Motor neuron (in vitro differentiated cells): ENCODE measurements at regions not wholly inside any gene's neighbourhood (a gene's known extent, or its start where the extent isn't known, plus 50 kb on each side); places are given as distances from the start of the nearest gene placed in this dataset.
"Not testable (repeated sequence)": the region's sequence is repeated elsewhere in the genome, so short reads cannot be mapped to it uniquely, and the experiment has no call there.

Source experiments
- ATAC-seq, 8 experiments: fragments of 200-7000 bp; cut with Tn5 transposase; replicated peaks in 6 of 8; 2 replicates each; pipeline ENCODE4 v1.8.0; 2021; ENCODE audit warnings: mild to moderate bottlenecking in 8 of 8, moderate library complexity in 8 of 8
- H3K27ac ChIP-seq, 2 donors: fragments of 250-450 bp; sonication (Bioruptor Pico); 2 replicates each; pipeline ENCODE4 v1.9.0; 2021; ENCODE audit warnings: antibody characterized with exemption in 2 of 2, mild to moderate bottlenecking in 2 of 2, moderate library complexity in 1 of 2
- H3K4me1 ChIP-seq, 2 donors: fragments of 250-450 bp; sonication (Bioruptor Pico); replicated peaks in 1 of 2; 2 replicates each; pipeline ENCODE4 v1.6.1; 2021; ENCODE audit warnings: antibody characterized with exemption in 2 of 2, mild to moderate bottlenecking in 2 of 2, moderate library complexity in 1 of 2
- H3K4me3 ChIP-seq, 5 donors: fragments of 250-450 bp; sonication (Bioruptor Pico); 2 replicates each; pipeline ENCODE4 v1.9.0; 2021; ENCODE audit warnings: antibody characterized with exemption in 5 of 5, mild to moderate bottlenecking in 5 of 5, moderate library complexity in 4 of 5
- WGBS, 10 experiments: fragments of 450-650 bp; shearing (Covaris generic); methylation state at CpG; one replicate each; pipeline ENCODE4 v1.0.0; 2022; 5-methylcytosine and 5-hydroxymethylcytosine counted together
- in situ Hi-C, 9 experiments: fragments of 400-800 bp; cut with MboI; loops; one replicate each; pipeline ENCODE4 v1.15.0; 2021; ENCODE audit warnings: low sequenced_read_pairs in 9 of 9, low pct_unique_long_range_greater_than_20kb in 2 of 9; ENCODE audit not compliant: unreplicated experiment in 9 of 9

DNA sequence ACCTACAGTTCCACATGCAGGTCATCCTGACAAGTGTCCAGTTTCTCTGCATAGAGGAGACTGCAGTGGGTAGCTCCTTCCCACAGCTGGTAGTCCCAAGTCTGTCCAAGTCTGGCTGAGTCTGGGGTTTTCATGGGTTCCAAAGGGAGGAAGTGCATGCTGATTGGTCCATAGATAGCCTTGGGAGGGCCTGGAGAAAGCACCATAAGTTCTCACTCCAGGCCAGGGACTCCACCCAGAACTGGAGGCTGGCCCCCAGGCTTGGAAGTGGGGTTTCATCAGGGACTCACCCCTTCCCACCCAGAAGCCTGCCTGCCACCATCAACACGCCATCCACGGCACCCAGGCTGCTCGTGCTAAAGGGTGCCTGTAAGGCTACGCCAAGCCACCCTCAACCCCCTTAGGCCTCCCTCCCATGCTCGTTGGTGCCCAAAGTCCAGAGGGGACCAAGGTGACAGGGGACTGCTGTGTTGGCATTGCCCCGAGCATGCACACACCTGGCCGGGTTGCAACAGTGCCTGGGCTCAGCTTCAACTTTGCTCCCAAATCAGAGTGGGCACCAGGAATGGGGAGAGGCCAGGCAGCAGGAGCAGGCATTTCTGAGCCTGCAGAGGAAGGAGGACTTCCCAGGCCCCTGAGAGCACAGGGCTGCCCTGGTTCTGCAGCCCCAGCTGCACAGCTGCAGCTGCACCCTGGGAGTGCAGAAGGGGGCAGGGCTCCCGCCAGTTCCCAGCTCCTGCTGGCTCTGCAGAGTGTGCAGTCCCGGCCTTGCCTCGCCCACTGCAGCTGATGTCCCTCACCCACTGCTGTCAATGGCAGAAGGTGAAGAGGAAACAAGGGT is 116.5 kb upstream of the MAP2 start:
- peak in 2 of 8 experiments; percentile 22 to 37 for ATAC-seq
- in situ Hi-C loops, result no loop called here

DNA sequence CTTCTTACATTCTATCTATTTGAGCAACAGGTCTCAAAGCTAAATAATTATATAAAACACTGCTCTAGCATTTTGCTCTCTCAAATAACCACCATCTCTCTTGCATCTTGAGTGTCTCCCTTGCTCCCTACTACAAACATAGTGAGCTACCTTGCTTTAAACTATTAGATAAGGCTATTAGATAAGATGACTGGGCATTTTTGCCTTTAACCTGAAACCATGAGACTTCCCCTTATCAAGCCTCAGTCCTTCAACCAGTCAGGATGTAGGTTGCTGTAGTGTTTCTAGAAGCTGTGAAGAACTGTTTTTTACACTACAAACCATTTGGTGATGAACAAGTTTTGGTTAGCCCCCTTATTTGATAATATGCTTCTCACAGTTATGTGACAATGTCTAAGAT is 115.4 kb upstream of the MAP2 start:
- H3K4me3 ChIP-seq, result no peak overlapping the region
- no peak overlapping the region for H3K27ac ChIP-seq
- no peak for ATAC-seq
- in situ Hi-C loops, result no loop called here
- no peaks in the 10 kb centered on the region for H3K4me1 ChIP-seq

More for the DNA sequence above, 116.5 kb upstream of the MAP2 start:
- Histone ChIP-seq H3K4me3 (no peak overlapping the region), H3K27ac (no peak overlapping the region), H3K4me1 (no peaks in the 10 kb centered on the region)
- WGBS, 10 experiments, result 50 to 88% (median 80%) methylated on average over 1 to 4 of the region's 10 CpGs; no CpG with 5 or more reads in 6 of the 10 experiments

DNA sequence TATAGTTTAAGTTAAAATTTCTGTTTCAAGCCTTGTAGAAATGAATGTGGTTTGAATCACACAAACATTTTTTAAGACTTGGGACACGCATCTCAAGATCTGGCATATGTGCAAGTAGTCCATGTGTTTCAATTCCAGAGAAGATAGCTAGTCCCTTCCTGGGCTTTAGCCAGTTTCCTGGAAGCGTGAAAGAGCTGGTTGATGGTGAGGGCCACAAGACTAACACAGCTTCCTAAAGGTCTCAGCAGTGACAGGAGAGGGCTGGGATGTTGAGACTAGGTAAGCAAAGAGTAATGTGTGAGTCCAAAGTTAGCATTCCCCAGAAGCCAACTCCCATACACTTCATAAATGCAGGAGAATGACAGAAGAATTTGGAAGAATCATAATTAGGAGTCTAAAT is 111.9 kb upstream of the MAP2 start:
- WGBS, 10 experiments, result 0 to 100% (median 76%) methylated on average over 1 to 2 of the region's 2 CpGs; no CpG with 5 or more reads in 2 of the 10 experiments
- H3K4me3 ChIP-seq, result no peak overlapping the region
- H3K4me1 ChIP-seq, result no peaks in the 10 kb centered on the region
- no peak for ATAC-seq
- no peak overlapping the region for H3K27ac ChIP-seq
- in situ Hi-C loops, result no loop called here

DNA sequence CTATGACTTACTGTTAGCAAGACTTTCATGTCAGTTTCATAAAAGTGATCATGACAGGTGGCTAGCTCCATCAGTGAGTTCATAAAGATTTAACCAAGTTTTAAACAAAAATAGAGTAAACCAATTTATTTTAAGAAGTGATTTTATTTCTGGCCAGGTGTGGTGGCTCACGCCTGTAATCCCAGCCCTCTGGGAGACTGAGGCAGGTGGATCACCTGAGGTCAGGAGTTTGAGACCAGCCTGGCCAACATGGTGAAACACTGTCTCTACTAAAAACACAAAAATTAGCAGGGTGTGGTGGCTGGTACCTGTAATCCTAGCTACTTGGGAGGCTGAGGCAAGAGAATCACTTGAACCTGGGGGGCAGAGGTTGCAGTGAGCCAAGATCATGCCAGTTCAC is 111.4 kb upstream of the MAP2 start:
- in situ Hi-C loops, ATAC-seq: not testable (repeated sequence)
- 0 to 100% (median 89%) methylated on average over 1 of the region's 1 CpG; no CpG with 5 or more reads in 6 of the 10 experiments for WGBS, 10 experiments

DNA sequence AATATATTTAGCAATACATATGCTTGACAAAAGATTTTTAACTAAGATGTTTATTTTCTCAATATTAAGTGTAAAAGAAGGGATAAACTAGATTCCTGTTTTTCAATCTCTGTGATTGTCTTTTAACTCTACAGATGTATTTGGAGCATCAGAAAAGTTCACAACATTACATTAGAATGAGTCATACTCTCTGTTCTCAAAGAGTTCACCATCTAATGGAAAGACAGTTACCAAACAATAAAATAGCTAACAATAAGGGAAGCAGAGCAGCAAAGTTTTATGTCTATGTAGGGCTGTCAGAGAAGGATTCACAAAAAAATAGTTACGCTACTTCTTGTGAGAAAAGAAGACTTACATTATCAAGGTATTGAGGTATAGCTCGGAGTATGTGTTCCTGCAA is 109.2 kb upstream of the MAP2 start:
- no peaks in the 10 kb centered on the region for H3K4me1 ChIP-seq
- peak in 4 of 8 experiments; percentile 49 to 58 (median 52) for ATAC-seq
- H3K4me3 ChIP-seq, result no peak overlapping the region
- in situ Hi-C loops, result no loop called here
- 20 to 100% (median 69%) methylated on average over 1 to 2 of the region's 2 CpGs for WGBS, 10 experiments
- no peak overlapping the region for H3K27ac ChIP-seq

More for the DNA sequence above, 111.4 kb upstream of the MAP2 start:
- not testable (repeated sequence) for H3K27ac ChIP-seq, H3K4me3 ChIP-seq, H3K4me1 ChIP-seq

DNA sequence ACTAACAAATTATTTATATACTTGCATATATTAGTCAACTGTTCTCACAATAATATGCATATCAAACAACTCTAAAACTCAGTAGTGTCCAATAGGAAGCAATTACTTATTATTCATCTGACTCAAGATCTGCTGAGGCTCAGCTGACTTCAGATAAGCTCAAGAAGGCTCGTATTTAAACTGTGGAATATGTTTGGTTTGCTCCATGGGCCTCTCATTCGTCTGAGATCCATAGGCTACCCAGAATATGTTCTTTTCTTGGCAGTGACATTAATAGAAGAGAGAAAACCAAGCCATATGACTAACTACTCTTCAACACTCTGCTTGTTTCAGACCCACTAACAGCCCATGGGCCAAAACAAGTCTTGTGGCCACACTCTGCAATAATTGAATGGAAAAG is 107.7 kb upstream of the MAP2 start:
- ATAC-seq, result no peak
- in situ Hi-C loops, result no loop called here
- 0 to 100% (median 86%) methylated on average over 1 to 2 of the region's 2 CpGs; no CpG with 5 or more reads in 2 of the 10 experiments for WGBS, 10 experiments

DNA sequence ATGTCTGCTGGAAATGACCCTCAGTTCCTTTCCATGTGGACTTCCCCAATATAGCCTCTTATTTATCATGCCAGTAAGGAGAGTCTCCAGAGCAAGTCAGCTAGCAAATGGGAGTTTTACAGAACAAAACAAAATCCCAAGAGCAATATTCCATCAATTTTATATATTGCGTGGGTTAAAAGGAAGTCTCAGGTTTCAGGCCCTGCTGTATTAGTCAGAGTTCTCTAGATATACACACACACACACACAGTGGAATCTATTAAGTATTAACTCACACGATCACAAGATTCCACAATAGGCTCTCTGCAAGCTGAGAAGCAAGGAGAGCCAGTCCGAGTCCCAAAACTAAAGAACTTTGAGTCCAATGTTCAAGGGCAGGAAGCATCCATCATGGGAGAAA is 102.8 kb upstream of the MAP2 start:
- Histone ChIP-seq H3K27ac (no peak overlapping the region), H3K4me3 (no peak overlapping the region), H3K4me1 (no peaks in the 10 kb centered on the region)
- in situ Hi-C loops, result loop anchor here in 1 of 9 experiments (10.0 kb wide), 1 partner anchor 926 kb away; no protein-coding TSS in a partner anchor
- no peak for ATAC-seq
- WGBS, 10 experiments, result 33 to 100% (median 70%) methylated on average over 1 to 3 of the region's 3 CpGs; no CpG with 5 or more reads in 2 of the 10 experiments

More for the DNA sequence above, 107.7 kb upstream of the MAP2 start:
- H3K4me3 ChIP-seq, result no peak overlapping the region
- no peak overlapping the region for H3K27ac ChIP-seq
- H3K4me1 ChIP-seq, result no peaks in the 10 kb centered on the region

DNA sequence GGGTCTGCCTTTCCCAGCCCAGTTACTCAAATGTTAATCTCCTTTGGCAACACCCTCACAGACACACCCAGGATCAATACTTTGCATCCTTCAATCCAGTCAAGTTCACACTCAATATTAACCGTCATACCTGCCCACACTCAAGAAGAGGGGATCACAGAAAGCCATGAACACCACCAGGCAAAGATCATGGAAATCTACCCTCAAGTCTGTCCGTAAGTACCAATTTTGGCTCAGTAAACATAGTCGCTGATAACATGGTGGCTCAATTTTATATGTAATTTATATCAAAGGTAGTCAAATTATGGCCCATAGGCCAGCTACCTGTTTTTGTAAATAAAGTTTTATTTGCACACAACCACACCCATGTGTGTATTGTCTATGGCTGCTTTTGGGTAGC is 102.3 kb upstream of the MAP2 start:
- 58 to 100% (median 83%) methylated on average over 1 to 3 of the region's 3 CpGs; no CpG with 5 or more reads in 3 of the 10 experiments for WGBS, 10 experiments
- H3K4me3 ChIP-seq, result no peak overlapping the region
- in situ Hi-C loops, result loop anchor here in 1 of 9 experiments (10.0 kb wide), 1 partner anchor 927 kb away; no protein-coding TSS in a partner anchor
- no peaks in the 10 kb centered on the region for H3K4me1 ChIP-seq
- no peak overlapping the region for H3K27ac ChIP-seq
- no peak for ATAC-seq

DNA sequence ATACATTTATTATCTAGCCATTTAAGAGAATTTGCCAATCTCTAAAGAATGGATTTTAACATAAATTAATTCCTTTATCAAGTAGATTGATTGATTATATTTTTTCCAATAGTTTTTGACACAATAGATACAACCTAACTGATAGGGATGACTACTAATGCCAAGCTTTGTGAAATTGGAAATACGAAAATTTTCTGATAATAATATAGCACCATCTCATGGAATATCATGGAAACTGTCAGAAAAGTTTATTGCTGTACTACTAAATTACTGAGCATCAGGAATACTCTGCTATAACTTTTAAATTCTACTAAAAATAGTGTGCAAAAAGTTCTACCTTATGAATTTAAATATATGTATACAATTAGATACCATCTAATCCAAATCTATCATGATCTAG is 101.8 kb upstream of the MAP2 start:
- Histone ChIP-seq H3K27ac (no peak overlapping the region), H3K4me3 (no peak overlapping the region), H3K4me1 (no peaks in the 10 kb centered on the region)
- in situ Hi-C loops, result loop anchor here in 1 of 9 experiments (10.0 kb wide), 1 partner anchor 927 kb away; no protein-coding TSS in a partner anchor
- 0 to 100% (median 17%) methylated on average over 1 of the region's 1 CpG; no CpG with 5 or more reads in 3 of the 10 experiments for WGBS, 10 experiments
- ATAC-seq, result no peak

DNA sequence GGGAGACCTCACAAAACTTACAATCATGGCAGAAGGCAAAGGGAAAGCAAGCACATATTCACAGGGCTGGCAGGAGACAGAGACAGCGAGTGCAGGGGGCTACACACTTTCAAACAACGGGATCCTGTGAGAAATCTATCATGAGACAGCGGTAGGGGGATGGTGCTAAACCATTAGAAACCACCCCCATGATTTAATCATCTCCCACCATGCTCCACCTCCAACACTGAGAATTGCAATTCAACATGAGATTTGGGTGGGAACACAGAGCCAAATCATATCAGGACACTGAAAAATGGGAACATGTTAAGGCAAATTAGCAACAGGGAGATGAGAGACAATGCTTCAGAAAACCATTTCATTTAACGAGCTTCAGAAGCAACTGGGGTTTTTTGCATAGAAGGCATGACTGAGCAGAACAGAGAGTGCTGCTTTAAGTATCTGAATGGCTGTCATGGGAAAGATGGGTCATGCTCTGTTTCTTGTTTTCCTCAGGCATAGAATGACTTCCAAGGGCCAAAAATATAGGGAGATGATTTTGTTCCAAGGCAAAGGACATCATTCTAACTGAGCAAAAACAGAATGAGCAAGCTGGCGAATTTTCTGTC is 100.8 kb upstream of the MAP2 start:
- no peak overlapping the region for H3K4me3 ChIP-seq
- no peak overlapping the region for H3K27ac ChIP-seq
- H3K4me1 ChIP-seq, result no peaks in the 10 kb centered on the region
- in situ Hi-C loops, result loop anchor here in 1 of 9 experiments (10.0 kb wide), 1 partner anchor 928 kb away; no protein-coding TSS in a partner anchor
- peak in 1 of 8 experiments; percentile 21 for ATAC-seq
- WGBS, 10 experiments, result 0 to 84% (median 60%) methylated on average over 1 to 5 of the region's 5 CpGs; no CpG with 5 or more reads in 1 of the 10 experiments

DNA sequence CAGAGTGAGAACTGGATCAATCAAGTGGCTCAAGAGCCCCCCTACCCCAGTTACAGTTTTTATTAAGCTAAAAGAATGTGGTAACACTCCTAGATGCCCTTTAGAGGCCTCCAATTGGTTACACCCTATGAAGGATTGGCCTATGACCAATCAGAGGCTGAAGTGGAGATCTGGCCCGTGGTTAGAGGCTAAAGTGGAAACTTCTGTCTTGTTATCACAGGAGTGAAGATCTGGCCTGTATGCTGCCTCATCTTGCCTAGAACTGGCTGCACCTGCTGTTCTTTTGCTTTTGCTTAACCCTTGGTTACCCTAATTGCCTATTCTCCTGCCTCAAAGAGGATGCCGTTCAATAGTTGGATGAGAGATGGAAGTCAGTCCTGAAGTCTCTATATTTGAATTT is 100.1 kb upstream of the MAP2 start:
- no peak for ATAC-seq
- Histone ChIP-seq H3K4me3 (no peak overlapping the region), H3K27ac (no peak overlapping the region), H3K4me1 (no peaks in the 10 kb centered on the region)
- in situ Hi-C loops, result loop anchor here in 1 of 9 experiments (10.0 kb wide), 1 partner anchor 929 kb away; no protein-coding TSS in a partner anchor
- WGBS, 10 experiments, result 0 to 100% (median 94%) methylated on average over 1 to 2 of the region's 2 CpGs; no CpG with 5 or more reads in 3 of the 10 experiments

DNA sequence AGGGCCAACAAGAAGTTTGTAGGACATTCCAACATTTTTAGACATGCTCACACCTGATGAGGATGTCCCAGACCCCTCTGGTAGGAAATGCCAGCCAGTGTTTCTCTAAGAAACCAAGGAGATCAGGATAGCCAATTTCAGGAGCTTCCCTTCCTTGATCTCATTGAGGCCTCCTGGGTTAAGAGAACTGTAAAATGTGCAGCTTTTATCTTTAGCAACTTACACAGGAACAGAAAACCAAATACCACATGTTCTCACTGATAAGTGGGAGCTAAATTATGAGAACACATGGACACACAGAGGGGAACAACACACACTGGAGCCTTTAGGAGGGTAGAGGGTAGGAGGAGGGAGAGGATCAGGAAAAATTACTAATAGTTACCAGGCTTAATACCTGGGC is 99.6 kb upstream of the MAP2 start:
- Histone ChIP-seq H3K27ac (no peak overlapping the region), H3K4me3 (no peak overlapping the region), H3K4me1 (no peaks in the 10 kb centered on the region)
- in situ Hi-C loops, result loop anchor here in 1 of 9 experiments (10.0 kb wide), 1 partner anchor 929 kb away; no protein-coding TSS in a partner anchor
- ATAC-seq, result no peak

DNA sequence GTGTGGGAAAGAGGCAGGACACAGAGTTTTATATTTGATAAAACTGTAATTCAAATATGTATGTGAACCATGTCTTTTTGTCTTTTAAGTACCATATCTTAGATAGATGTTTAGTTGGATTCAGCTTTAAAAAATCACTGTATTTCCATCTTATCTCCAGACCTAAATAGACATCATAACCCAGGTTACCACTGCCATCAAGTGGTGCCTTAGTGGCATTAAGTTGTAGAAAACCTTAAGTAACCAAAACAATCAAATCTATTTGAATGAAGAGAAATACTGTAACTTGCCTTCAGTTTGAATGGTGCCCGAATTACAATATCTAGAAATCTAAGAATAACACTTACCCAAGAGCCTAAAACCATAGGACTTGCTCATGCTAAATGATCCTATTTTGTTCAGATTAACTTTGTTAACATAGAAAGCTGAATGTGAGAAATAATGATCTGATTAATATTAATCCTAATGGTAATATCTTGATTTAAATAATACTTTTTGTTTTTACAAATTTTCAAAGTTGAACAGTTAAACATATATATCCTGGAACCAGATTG is 92.5 kb upstream of the MAP2 start:
- 0 to 33% (median 13%) methylated on average over 1 of the region's 1 CpG; no CpG with 5 or more reads in 3 of the 10 experiments for WGBS, 10 experiments
- peak in 4 of 8 experiments; percentile 18 to 32 (median 26) for ATAC-seq
- no peak overlapping the region for H3K4me3 ChIP-seq
- in situ Hi-C loops, result loop anchor here in 3 of 9 experiments (25.0 kb wide), 4 partner anchors 231 to 919 kb away; partner anchors contain the start of gene PTH2R (in 1 of the 3)
- H3K27ac ChIP-seq, result no peak overlapping the region
- H3K4me1 ChIP-seq, result peaks cover 0 to 2% of the 10 kb centered on the region in 2 donors
